ENCODE measurements at regions not wholly inside any gene's neighbourhood (a gene's known extent, or its start where the extent isn't known, plus 50 kb on each side); places are given as distances from the start of the nearest gene placed in this dataset.
A peak's percentile ranks its signal among the peaks of the same experiment; 100 is the strongest.

DNA sequence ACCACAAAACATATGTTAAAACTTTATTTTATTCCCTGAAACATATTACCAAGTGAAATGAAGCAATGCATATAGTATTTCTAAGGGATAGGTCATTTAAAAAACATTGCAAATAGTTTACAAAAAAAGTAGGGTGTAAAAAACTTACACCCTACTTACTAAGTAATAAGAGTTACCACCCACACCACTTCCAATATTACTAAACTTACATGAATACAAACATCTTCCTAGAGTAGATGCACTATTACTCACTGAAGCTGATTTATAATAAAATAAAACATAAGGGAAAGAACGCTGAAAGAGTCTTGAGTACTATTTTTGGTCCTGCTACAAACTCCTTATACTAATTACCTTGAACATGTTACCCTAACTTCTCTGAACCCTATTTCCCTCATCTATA, 289.4 kb downstream of the HINT1 start:
- H3K4me3 ChIP-seq (ENCODE audit: low read length) = no peak overlapping the region
- Mint-ChIP-seq H3K27ac (no peak overlapping the region), H3K4me1 (no peaks in the 10 kb centered on the region), H3K36me3 (ENCODE audit: low read depth) (no peaks in the 10 kb centered on the region), H3K27me3 (ENCODE audit: insufficient read depth) (no peaks in the 10 kb centered on the region), H3K9me3 (peaks cover 21% of the 10 kb centered on the region), H3K4me3 (no peak overlapping the region)
- H3K27me3 ChIP-seq (ENCODE audit: control insufficient read depth, insufficient read depth, low read length, poor library complexity, severe bottlenecking) = no peaks in the 10 kb centered on the region
- H3K4me1 ChIP-seq (ENCODE audit: control insufficient read depth, insufficient read depth, low read length) = no peaks in the 10 kb centered on the region
- no peak overlapping the region for H3K9ac ChIP-seq (ENCODE audit: extremely low read depth, low read length, poor library complexity, severe bottlenecking)
- no peaks in the 10 kb centered on the region for H3K36me3 ChIP-seq (ENCODE audit: control insufficient read depth, insufficient read depth, low read length)
- 100% methylated on average over 1 of the region's 1 CpG; no CpG with 5 or more reads in 1 of the 2 experiments for WGBS, 2 experiments (ENCODE audit: insufficient coverage in 1 of 2, insufficient read length in 1 of 2)
- DNase-seq = no peak
- H3K27ac ChIP-seq (ENCODE audit: low read depth, low read length) = no peak overlapping the region
- H3K9me3 ChIP-seq (ENCODE audit: control insufficient read depth, low read length) = no peaks in the 10 kb centered on the region
- TF ChIP-seq, protein P1, sequence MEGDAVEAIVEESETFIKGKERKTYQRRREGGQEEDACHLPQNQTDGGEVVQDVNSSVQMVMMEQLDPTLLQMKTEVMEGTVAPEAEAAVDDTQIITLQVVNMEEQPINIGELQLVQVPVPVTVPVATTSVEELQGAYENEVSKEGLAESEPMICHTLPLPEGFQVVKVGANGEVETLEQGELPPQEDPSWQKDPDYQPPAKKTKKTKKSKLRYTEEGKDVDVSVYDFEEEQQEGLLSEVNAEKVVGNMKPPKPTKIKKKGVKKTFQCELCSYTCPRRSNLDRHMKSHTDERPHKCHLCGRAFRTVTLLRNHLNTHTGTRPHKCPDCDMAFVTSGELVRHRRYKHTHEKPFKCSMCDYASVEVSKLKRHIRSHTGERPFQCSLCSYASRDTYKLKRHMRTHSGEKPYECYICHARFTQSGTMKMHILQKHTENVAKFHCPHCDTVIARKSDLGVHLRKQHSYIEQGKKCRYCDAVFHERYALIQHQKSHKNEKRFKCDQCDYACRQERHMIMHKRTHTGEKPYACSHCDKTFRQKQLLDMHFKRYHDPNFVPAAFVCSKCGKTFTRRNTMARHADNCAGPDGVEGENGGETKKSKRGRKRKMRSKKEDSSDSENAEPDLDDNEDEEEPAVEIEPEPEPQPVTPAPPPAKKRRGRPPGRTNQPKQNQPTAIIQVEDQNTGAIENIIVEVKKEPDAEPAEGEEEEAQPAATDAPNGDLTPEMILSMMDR (conservative IDR thresholded peaks at IDR 0.05) = no peak

- DNase-seq = no peak
- no peak overlapping the region for H3K27ac ChIP-seq (ENCODE audit: low read depth, low read length)
- Mint-ChIP-seq H3K27ac (no peak overlapping the region), H3K27me3 (ENCODE audit: insufficient read depth) (no peaks in the 10 kb centered on the region), H3K4me1 (no peaks in the 10 kb centered on the region), H3K4me3 (no peak overlapping the region), H3K9me3 (peaks cover 21% of the 10 kb centered on the region), H3K36me3 (ENCODE audit: low read depth) (no peaks in the 10 kb centered on the region)
- no peak overlapping the region for H3K9ac ChIP-seq (ENCODE audit: extremely low read depth, low read length, poor library complexity, severe bottlenecking)
- H3K4me1 ChIP-seq (ENCODE audit: control insufficient read depth, insufficient read depth, low read length) = no peaks in the 10 kb centered on the region
- H3K4me3 ChIP-seq (ENCODE audit: low read length) = no peak overlapping the region
- no peaks in the 10 kb centered on the region for H3K36me3 ChIP-seq (ENCODE audit: control insufficient read depth, insufficient read depth, low read length)
- no peaks in the 10 kb centered on the region for H3K27me3 ChIP-seq (ENCODE audit: control insufficient read depth, insufficient read depth, low read length, poor library complexity, severe bottlenecking)
- whole genome bisulfite sequencing, 2 experiments (ENCODE audit: insufficient coverage in 1 of 2, insufficient read length in 1 of 2) = 83 to 85% methylated on average over 1 of the region's 1 CpG
- no peaks in the 10 kb centered on the region for H3K9me3 ChIP-seq (ENCODE audit: control insufficient read depth, low read length)
- TF ChIP-seq, protein P1 (conservative IDR thresholded peaks at IDR 0.05) = no peak
Observed at GRCh38 chr5:130874861-130875417, 290.1 kb downstream of the HINT1 start.

DNA sequence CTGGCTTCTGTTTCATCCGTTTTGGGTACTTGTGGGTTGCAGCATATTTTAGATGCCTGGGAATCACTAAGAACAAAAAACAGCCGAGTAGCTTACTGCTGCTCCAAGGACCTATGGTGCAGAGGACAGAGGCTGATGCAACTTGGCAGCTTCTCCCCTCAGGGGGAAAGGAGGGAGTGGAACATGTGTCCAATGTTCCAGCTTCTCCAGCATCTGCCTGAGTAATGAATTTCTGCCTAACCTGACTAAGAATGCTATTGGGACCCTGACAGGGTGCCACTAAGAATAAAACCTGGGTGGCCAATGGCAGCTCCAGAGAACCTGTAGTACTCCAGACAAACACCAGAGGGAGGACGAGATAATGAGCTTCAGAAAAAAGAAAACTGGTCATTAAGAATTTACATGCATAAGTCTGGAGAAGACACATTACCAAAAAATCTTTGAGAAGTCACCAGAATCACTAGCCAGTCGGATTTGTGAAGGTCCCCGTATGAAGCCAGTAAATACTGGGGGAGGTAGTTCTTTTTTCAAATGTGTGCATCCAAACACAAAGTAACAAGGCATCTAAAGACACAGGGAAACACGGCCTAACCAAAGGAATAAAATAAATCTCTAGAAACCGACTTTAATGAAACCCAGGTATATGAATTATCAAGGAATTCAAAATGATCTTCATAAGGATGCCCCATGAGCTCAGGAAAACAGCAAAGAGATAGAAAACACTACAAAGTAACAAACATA, 293.5 kb downstream of the HINT1 start:
- H3K9me3 ChIP-seq (ENCODE audit: control insufficient read depth, low read length) = no peaks in the 10 kb centered on the region
- no peaks in the 10 kb centered on the region for H3K36me3 ChIP-seq (ENCODE audit: control insufficient read depth, insufficient read depth, low read length)
- H3K27ac ChIP-seq (ENCODE audit: low read depth, low read length) = no peak overlapping the region
- H3K4me3 ChIP-seq (ENCODE audit: low read length) = no peak overlapping the region
- Mint-ChIP-seq H3K27ac (no peak overlapping the region), H3K36me3 (ENCODE audit: low read depth) (no peaks in the 10 kb centered on the region), H3K4me3 (no peak overlapping the region), H3K9me3 (no peaks in the 10 kb centered on the region), H3K4me1 (peaks cover 2% of the 10 kb centered on the region), H3K27me3 (ENCODE audit: insufficient read depth) (no peaks in the 10 kb centered on the region)
- peak; percentile 80 for DNase-seq
- H3K9ac ChIP-seq (ENCODE audit: extremely low read depth, low read length, poor library complexity, severe bottlenecking) = no peak overlapping the region
- H3K27me3 ChIP-seq (ENCODE audit: control insufficient read depth, insufficient read depth, low read length, poor library complexity, severe bottlenecking) = no peaks in the 10 kb centered on the region
- 64 to 73% methylated on average over 4 to 7 of the region's 7 CpGs for WGBS, 2 experiments (ENCODE audit: insufficient coverage in 1 of 2, insufficient read length in 1 of 2)
- TF ChIP-seq, protein P1 (conservative IDR thresholded peaks at IDR 0.05) = peak; percentile 83
- no peaks in the 10 kb centered on the region for H3K4me1 ChIP-seq (ENCODE audit: control insufficient read depth, insufficient read depth, low read length)

Data from endodermal cell (in vitro differentiated cells).